SK-N-DZ (cell line): ENCODE measurements at regions not wholly inside any gene's neighbourhood (a gene's known extent, or its start where the extent isn't known, plus 50 kb on each side); places are given as distances from the start of the nearest gene placed in this dataset.

Experiments used
- DNase-seq: peaks from one replicate; pipeline ENCODE4 v3.0.0-alpha.2; 2015; ENCODE audit warnings: low spot score

GRCh38 chr2:13532781-13533523, 816.2 kb downstream of the TRIB2 start:
- DNase-seq: peak; percentile 74

GRCh38 chr2:13533524-13533922, 816.8 kb downstream of the TRIB2 start:
- DNase-seq: peak; percentile 78

GRCh38 chr2:13536941-13537340, 820.2 kb downstream of the TRIB2 start:
- no peak for DNase-seq

GRCh38 chr2:13537771-13538349, 821.1 kb downstream of the TRIB2 start:
- DNase-seq: no peak

GRCh38 chr2:13539296-13539695, 822.6 kb downstream of the TRIB2 start:
- DNase-seq: no peak

GRCh38 chr2:13542061-13542460, 825.3 kb downstream of the TRIB2 start:
- DNase-seq: no peak

- no peak for DNase-seq
These were observed 825.9 kb downstream of the TRIB2 start for GRCh38 chr2:13542642-13543041.

GRCh38 chr2:13543550-13543949, 826.8 kb downstream of the TRIB2 start:
- no peak for DNase-seq

- no peak for DNase-seq
These were observed 828.6 kb downstream of the TRIB2 start for GRCh38 chr2:13545320-13545719.

GRCh38 chr2:13546131-13546530, 829.4 kb downstream of the TRIB2 start:
- no peak for DNase-seq

GRCh38 chr2:13550285-13551231, 833.8 kb downstream of the TRIB2 start:
- DNase-seq: no peak

- no peak for DNase-seq
These were observed 841.6 kb downstream of the TRIB2 start for GRCh38 chr2:13558368-13558767.

GRCh38 chr2:13560322-13560721, 843.6 kb downstream of the TRIB2 start:
- DNase-seq: no peak

- DNase-seq: no peak
These were observed 855.7 kb downstream of the TRIB2 start for GRCh38 chr2:13572466-13572865.

- DNase-seq: no peak
These were observed 858.1 kb downstream of the TRIB2 start for GRCh38 chr2:13574831-13575230.

- DNase-seq: no peak
These were observed 859.8 kb downstream of the TRIB2 start for GRCh38 chr2:13576406-13577036.

- no peak for DNase-seq
These were observed 861.8 kb downstream of the TRIB2 start for GRCh38 chr2:13578547-13578946.

GRCh38 chr2:13581471-13581870, 864.7 kb downstream of the TRIB2 start:
- no peak for DNase-seq

GRCh38 chr2:13583609-13584008, 866.9 kb downstream of the TRIB2 start:
- no peak for DNase-seq

- no peak for DNase-seq
These were observed 867.3 kb downstream of the TRIB2 start for GRCh38 chr2:13584020-13584419.

GRCh38 chr2:13585732-13586131, 869.0 kb downstream of the TRIB2 start:
- DNase-seq: no peak

- no peak for DNase-seq
These were observed 879.5 kb downstream of the TRIB2 start for GRCh38 chr2:13596233-13596632.
